ENCODE measurements at regions not wholly inside any gene's neighbourhood (a gene's known extent, or its start where the extent isn't known, plus 50 kb on each side); places are given as distances from the start of the nearest gene placed in this dataset.

DNA sequence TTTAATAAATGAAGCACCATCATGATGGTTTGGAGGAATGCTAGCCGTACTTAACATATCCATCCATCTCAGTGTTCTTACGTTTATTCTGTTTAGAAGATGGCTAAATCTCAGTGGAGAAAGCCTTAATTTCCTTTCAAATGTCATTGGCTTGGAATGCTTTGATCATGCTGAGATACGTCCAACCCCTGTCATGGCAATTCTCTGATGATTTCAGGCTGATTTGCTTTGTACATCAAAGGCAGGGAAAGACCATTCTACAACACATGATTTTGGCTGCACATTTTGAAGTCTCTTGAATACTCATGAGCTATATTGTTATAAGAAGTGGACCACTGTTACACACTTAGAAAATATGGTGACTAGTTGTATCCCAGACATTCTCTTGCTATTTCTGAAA lies 1048.4 kb downstream of the MAT2B start:
- no peak for DNase-seq

GRCh38 chr5:164555809-164556208 lies 1050.4 kb downstream of the MAT2B start:
- DNase-seq: no peak

- no peak for DNase-seq
These were observed 1054.8 kb downstream of the MAT2B start for GRCh38 chr5:164560216-164560615.

DNA sequence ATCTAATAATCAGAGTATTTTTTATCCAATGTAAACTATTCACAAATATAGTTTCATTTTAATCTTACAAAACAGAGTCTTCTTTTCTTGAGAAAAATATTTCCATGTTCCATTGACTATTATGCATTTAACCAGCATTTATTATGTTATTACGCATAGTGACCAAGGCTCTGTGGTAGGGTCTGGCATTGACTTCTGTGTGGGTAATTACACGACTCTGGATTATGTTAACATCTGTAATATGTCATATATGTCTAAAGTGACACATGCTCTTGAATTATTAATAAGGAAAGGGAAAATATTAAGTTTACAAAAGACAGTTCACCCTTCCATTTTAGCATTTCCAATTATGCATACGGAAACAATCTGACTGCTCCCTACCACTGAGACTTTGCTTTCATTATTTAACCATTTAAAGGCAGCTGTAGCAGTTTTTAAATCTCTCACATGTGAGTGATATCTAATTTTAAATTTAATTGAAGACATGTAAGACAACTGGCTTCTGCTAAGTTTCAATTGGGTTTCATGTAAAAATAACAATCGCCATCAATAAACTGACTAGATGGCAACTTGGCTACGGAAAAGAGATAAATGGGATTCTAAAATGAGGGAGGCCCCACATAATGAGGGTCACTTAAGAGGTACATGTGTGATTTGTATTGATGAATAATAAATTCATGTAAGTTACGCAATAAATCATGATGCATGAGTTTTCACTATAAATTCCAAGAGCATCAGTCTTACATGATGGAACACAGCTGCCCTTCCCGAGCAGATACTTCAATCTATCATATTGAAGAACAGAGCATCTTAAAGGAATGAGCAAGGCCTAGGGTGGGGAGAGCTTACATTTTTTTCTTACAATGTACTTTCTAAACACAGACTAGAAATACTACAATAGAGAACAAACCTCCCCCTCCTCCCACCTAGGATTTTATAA lies 1056.8 kb downstream of the MAT2B start:
- no peak for DNase-seq

DNA sequence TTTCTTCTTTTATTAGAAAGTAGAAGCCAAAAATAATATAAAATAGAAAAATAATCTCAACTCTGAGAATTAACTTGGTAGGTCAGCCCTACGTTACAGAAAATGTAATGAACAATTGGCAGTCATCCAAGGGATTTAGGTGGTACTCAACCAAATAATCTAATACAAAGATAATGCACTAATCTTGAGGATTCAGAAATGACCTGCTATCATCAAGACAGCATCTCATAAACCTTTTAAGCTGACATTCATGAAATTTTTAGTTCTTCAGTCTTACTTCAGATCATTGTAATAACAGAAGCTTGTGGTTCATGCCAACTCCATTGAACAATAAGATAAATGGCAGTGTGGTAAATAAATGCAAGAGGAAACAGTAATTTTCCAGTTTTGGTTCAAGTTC lies 1058.0 kb downstream of the MAT2B start:
- DNase-seq: no peak

DNA sequence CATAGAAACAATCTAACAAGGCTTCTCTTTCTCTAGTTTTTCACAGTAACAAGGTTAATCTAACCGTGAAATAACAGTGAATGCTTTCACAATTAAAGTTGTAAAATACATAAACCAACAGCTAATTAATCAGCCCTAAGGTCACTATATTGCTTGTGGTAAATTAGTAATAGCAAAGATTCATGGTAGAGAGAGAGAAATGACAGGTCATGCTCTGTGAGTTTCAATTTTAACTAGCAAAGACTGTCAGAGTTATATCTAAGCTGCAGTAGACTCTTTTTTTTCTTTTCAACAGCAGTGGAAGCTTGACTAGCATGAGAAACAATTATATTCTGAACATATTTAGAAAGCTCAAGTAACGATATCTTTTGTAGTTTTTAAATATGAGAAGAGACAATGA lies 1068.0 kb downstream of the MAT2B start:
- DNase-seq: no peak

DNA sequence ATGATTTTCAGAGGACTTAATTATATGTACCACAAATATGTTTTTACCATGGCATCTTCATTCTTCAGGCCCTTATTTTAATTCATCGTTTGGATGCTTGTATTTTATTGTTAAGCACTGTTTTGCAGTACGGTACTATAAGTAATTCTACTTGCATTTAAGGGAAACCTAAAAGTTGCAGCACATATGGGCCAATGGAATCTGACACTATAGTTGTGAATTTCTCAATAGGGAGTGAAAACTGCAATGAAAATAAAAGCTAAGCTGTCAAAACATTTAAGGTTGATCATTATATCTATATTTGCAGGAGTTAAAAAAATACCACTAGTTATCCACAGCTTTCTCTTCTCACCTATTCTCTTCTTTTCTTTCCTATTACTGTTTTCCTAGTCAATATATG lies 1071.8 kb downstream of the MAT2B start:
- no peak for DNase-seq

- DNase-seq: no peak
These were observed 1072.3 kb downstream of the MAT2B start for GRCh38 chr5:164577742-164578141.

- DNase-seq: no peak
These were observed 1073.0 kb downstream of the MAT2B start for GRCh38 chr5:164578401-164578800.

DNA sequence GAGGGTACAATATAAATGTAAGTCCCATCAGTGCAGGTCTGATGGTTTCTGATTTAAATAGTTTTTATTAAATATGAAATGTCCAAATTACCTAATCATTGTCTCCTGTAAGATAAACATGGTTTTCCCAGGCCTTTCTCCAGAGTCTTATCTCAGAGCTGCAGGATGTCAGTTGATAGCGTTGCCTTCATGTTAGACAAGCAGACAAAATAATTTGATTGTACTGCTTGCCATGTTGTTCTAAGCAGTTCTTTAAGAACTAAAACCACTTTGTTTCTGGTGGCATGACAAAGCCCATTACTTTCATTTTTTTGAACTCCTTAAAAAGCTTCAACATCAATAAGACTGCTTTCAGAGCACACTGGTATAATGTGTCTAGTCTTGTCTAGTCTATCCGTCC lies 1073.5 kb downstream of the MAT2B start:
- no peak for DNase-seq

GRCh38 chr5:164580155-164580554 lies 1074.7 kb downstream of the MAT2B start:
- no peak for DNase-seq

DNA sequence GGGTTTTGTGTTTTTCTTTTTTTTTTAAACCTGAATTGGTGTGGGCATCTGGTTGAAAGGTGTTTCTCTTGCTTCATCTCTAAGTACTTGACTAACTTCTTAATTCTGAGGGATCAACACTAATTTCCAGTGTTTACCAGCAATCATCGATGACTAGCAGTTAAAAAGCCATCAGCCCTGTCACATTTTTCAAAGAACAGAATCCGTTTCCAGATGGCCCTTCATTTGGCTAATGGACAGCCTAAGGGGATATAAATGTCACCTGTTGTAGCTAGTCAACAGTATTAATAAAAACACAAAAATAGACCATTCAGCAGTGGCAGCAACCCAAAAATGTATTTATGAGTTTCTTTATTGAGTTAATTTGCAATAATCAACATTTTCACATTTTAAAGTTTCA lies 1076.5 kb downstream of the MAT2B start:
- DNase-seq: no peak

GRCh38 chr5:164593982-164594381 lies 1088.6 kb downstream of the MAT2B start:
- no peak for DNase-seq

- DNase-seq: no peak
These were observed 1092.0 kb downstream of the MAT2B start for GRCh38 chr5:164597293-164597900.

GRCh38 chr5:164600274-164600673 lies 1094.9 kb downstream of the MAT2B start:
- no peak for DNase-seq

DNA sequence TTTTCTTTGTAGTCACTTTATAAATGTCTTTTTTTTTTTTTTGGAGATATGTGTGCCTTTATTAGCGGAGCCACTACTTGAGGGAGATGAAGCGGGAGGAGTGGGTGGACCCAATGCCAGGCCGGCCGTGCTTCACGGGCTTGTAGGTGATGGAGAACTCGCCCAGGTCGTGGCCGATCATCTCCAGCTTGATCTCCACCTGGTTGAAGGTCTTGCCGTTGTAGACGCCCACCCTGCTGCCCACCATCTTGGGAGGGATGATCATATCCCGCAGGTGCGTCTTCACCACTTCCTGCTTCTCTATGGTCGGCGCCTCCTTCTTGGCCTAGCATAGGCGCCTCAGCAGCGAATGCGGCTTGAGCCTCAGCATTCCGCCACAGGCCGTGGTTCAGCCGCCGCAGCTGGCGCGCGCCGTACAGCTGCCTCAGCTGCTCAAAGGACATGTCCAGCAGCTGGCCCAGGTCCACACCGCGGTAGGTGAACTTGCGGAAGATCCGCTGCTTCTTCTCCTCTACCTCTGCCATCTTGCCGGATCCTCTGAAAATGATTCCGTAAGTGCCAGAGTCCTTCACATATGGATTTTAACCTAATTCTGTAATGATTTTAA lies 1095.6 kb downstream of the MAT2B start:
- no peak for DNase-seq

- DNase-seq: no peak
These were observed 1103.1 kb downstream of the MAT2B start for GRCh38 chr5:164608507-164608906.

DNA sequence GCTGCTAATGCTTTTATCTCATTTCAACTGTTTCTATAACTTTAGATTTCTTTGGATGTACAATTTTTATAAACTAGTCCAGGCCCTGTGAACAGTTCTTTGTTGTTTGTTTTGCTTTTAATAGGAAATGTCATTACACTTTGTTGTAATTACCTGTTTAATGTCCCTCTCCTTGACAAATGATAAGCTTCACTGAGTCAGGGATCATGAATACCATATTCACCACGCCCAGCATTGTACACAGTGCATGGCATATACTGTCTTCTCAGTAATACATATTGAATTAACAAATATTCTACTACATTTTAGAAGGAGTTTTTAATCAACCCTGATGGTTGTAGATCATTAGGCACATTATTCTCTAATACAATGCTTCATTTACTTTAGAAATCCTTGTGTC lies 1105.0 kb downstream of the MAT2B start:
- DNase-seq: no peak

DNA sequence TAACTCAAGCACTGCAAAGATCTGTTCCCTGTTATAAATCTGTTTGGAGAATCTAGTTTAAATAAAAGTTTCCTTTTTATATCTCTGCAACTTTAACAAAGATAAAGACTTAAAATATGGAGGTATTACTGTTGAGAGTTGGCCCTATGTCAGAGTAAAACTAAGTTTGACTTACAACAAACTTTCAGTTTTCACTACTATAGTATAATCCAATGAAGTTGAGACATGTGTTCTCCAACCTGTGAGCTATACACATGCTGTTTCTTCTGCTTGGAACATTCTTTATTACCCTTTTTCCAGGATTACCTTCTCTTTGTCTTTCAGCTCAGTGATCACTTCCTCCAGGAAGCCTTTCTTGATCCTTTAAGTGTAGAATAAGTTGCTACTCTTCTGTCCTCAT lies 1109.3 kb downstream of the MAT2B start:
- DNase-seq: no peak

- no peak for DNase-seq
These were observed 1111.9 kb downstream of the MAT2B start for GRCh38 chr5:164617290-164617689.

GRCh38 chr5:164627021-164627420 lies 1121.6 kb downstream of the MAT2B start:
- no peak for DNase-seq

GRCh38 chr5:164636456-164636855 lies 1131.0 kb downstream of the MAT2B start:
- no peak for DNase-seq

- DNase-seq: no peak
These were observed 1132.6 kb downstream of the MAT2B start for GRCh38 chr5:164637931-164638521.

GRCh38 chr5:164649266-164649665 lies 1143.8 kb downstream of the MAT2B start:
- no peak for DNase-seq

Measured in CD4-positive, alpha-beta T cell treated with Interleukin-6 for 4 hours (primary cell).